ENCODE measurements at regions not wholly inside any gene's neighbourhood (a gene's known extent, or its start where the extent isn't known, plus 50 kb on each side); places are given as distances from the start of the nearest gene placed in this dataset.
"Not testable (repeated sequence)": the region's sequence is repeated elsewhere in the genome, so short reads cannot be mapped to it uniquely, and the experiment has no call there.

GRCh38 chr6:43998592-43999243 lies 128.5 kb downstream of the MRPL14 start:
- DNase-seq (ENCODE audit: low read depth), result not testable (repeated sequence)

GRCh38 chr6:43997990-43998585 lies 129.2 kb downstream of the MRPL14 start:
- DNase-seq (ENCODE audit: low read depth), result not testable (repeated sequence)

GRCh38 chr6:43997345-43997677 lies 129.9 kb downstream of the MRPL14 start:
- DNase-seq (ENCODE audit: low read depth), result no peak

GRCh38 chr6:43996618-43997344 lies 130.5 kb downstream of the MRPL14 start:
- DNase-seq (ENCODE audit: low read depth), result no peak

- DNase-seq (ENCODE audit: low read depth), result no peak
Observed at GRCh38 chr6:43995137-43995536, 132.1 kb downstream of the MRPL14 start.

GRCh38 chr6:43993881-43994523 lies 133.2 kb downstream of the MRPL14 start:
- no peak for DNase-seq (ENCODE audit: low read depth)

- no peak for DNase-seq (ENCODE audit: low read depth)
Observed at GRCh38 chr6:43992783-43993644, 134.2 kb downstream of the MRPL14 start.

- no peak for DNase-seq (ENCODE audit: low read depth)
Observed at GRCh38 chr6:43992126-43992663, 135.1 kb downstream of the MRPL14 start.

- DNase-seq (ENCODE audit: low read depth), result no peak
Observed at GRCh38 chr6:43990627-43991619, 136.3 kb downstream of the MRPL14 start.

GRCh38 chr6:43990275-43990626 lies 137.0 kb downstream of the MRPL14 start:
- no peak for DNase-seq (ENCODE audit: low read depth)

GRCh38 chr6:43989581-43990146 lies 137.6 kb downstream of the MRPL14 start:
- DNase-seq (ENCODE audit: low read depth), result no peak

- DNase-seq (ENCODE audit: low read depth), result no peak
Observed at GRCh38 chr6:43988801-43989200, 138.5 kb downstream of the MRPL14 start.

GRCh38 chr6:43987838-43988439 lies 139.3 kb downstream of the MRPL14 start:
- DNase-seq (ENCODE audit: low read depth), result no peak

GRCh38 chr6:43986177-43986825 lies 141.0 kb downstream of the MRPL14 start:
- DNase-seq (ENCODE audit: low read depth), result no peak

- DNase-seq (ENCODE audit: low read depth), result no peak
Observed at GRCh38 chr6:43985329-43985728, 141.9 kb downstream of the MRPL14 start.

GRCh38 chr6:43984442-43985321 lies 142.6 kb downstream of the MRPL14 start:
- no peak for DNase-seq (ENCODE audit: low read depth)

GRCh38 chr6:43983632-43984031 lies 143.6 kb downstream of the MRPL14 start:
- DNase-seq (ENCODE audit: low read depth), result no peak

- DNase-seq (ENCODE audit: low read depth), result no peak
Observed at GRCh38 chr6:43983191-43983590, 144.1 kb downstream of the MRPL14 start.

Measured in stimulated activated CD8-positive, alpha-beta memory T cell treated with anti-CD3 and anti-CD28 coated beads, Interleukin-12 subunit alpha, Interleukin-12 subunit beta, amount 100 ng/mL, for 4 hours (primary cell).